Muscle of back (tissue), 3 donors: ENCODE measurements at regions not wholly inside any gene's neighbourhood (a gene's known extent, or its start where the extent isn't known, plus 50 kb on each side); places are given as distances from the start of the nearest gene placed in this dataset.
A peak's percentile ranks its signal among the peaks of the same experiment; 100 is the strongest.

ENCODE experiments used
- DNase-seq, 3 donors: peaks; one replicate each; pipeline versions ENCODE4 v3.0.0 to v3.0.0-alpha.2; 2013

GRCh38 chr1:98205291-98206017 lies 284.6 kb upstream of the DPYD start:
- DNase-seq = no peak

- DNase-seq = peak in 1 of 3 donors; percentile 17
Observed at GRCh38 chr1:98203466-98203865, 282.6 kb upstream of the DPYD start.

- peak in 2 of 3 donors; percentile 5 to 73 for DNase-seq
Observed at GRCh38 chr1:98201666-98202081, 280.8 kb upstream of the DPYD start.

- DNase-seq = no peak
Observed at GRCh38 chr1:98197356-98197755, 276.5 kb upstream of the DPYD start.

GRCh38 chr1:98196012-98196411 lies 275.2 kb upstream of the DPYD start:
- DNase-seq = no peak

- DNase-seq = no peak
Observed at GRCh38 chr1:98188774-98189173, 267.9 kb upstream of the DPYD start.

- DNase-seq = no peak
Observed at GRCh38 chr1:98184856-98185255, 264.0 kb upstream of the DPYD start.

GRCh38 chr1:98181036-98181764 lies 260.4 kb upstream of the DPYD start:
- no peak for DNase-seq

- DNase-seq = no peak
Observed at GRCh38 chr1:98179151-98179773, 258.4 kb upstream of the DPYD start.

GRCh38 chr1:98177751-98178150 lies 256.9 kb upstream of the DPYD start:
- DNase-seq = no peak

- DNase-seq = no peak
Observed at GRCh38 chr1:98176936-98177335, 256.1 kb upstream of the DPYD start.

- no peak for DNase-seq
Observed at GRCh38 chr1:98176414-98176813, 255.6 kb upstream of the DPYD start.

- DNase-seq = no peak
Observed at GRCh38 chr1:98172578-98172977, 251.7 kb upstream of the DPYD start.

- DNase-seq = no peak
Observed at GRCh38 chr1:98172022-98172421, 251.2 kb upstream of the DPYD start.

GRCh38 chr1:98164509-98164908 lies 243.7 kb upstream of the DPYD start:
- DNase-seq = no peak

- DNase-seq = peak in 1 of 3 donors; percentile 37
Observed at GRCh38 chr1:98157524-98158313, 236.9 kb upstream of the DPYD start.

GRCh38 chr1:98147280-98147679 lies 226.4 kb upstream of the DPYD start:
- no peak for DNase-seq

GRCh38 chr1:98145655-98146054 lies 224.8 kb upstream of the DPYD start:
- no peak for DNase-seq

- DNase-seq = no peak
Observed at GRCh38 chr1:98143403-98143802, 222.6 kb upstream of the DPYD start.

GRCh38 chr1:98133131-98133530 lies 212.3 kb upstream of the DPYD start:
- peak in 1 of 3 donors; percentile 30 for DNase-seq

- no peak for DNase-seq
Observed at GRCh38 chr1:98130408-98130807, 209.6 kb upstream of the DPYD start.

- DNase-seq = no peak
Observed at GRCh38 chr1:98129491-98129890, 208.7 kb upstream of the DPYD start.
